Mesothelial cell of epicardium (in vitro differentiated cells): ENCODE measurements at regions not wholly inside any gene's neighbourhood (a gene's known extent, or its start where the extent isn't known, plus 50 kb on each side); places are given as distances from the start of the nearest gene placed in this dataset.

Experiments used
- DNase-seq, 2 experiments: peaks; one replicate each; pipeline ENCODE4 v3.0.0; 2021; ENCODE audit warnings: low spot score in 2 of 2; ENCODE audit not compliant: unreplicated experiment in 2 of 2
- H3K27ac Mint-ChIP-seq: 2 replicates; pipeline ENCODE4 v1.8.0; 2021; ENCODE audit warnings: mixed read lengths
- H3K27me3 Mint-ChIP-seq: 2 replicates; pipeline ENCODE4 v1.8.0; 2021; ENCODE audit warnings: low read depth, mixed read lengths
- H3K36me3 Mint-ChIP-seq: 2 replicates; pipeline ENCODE4 v1.8.0; 2021; ENCODE audit warnings: mixed read lengths
- H3K4me1 Mint-ChIP-seq: 2 replicates; pipeline ENCODE4 v1.8.0; 2021; ENCODE audit warnings: mixed read lengths
- H3K4me3 Mint-ChIP-seq: 2 replicates; pipeline ENCODE4 v1.8.0; 2021; ENCODE audit warnings: mild to moderate bottlenecking, moderate library complexity, mixed read lengths
- H3K9me3 Mint-ChIP-seq: 2 replicates; pipeline ENCODE4 v1.8.0; 2021; ENCODE audit warnings: mixed read lengths
- CTCF ChIP-seq: fragments of 200-600 bp; sonication (generic); IDR thresholded peaks from one replicate; pipeline ENCODE4 v1.5.0; 2021; ENCODE audit warnings: antibody characterized with exemption; ENCODE audit not compliant: unreplicated experiment

DNA sequence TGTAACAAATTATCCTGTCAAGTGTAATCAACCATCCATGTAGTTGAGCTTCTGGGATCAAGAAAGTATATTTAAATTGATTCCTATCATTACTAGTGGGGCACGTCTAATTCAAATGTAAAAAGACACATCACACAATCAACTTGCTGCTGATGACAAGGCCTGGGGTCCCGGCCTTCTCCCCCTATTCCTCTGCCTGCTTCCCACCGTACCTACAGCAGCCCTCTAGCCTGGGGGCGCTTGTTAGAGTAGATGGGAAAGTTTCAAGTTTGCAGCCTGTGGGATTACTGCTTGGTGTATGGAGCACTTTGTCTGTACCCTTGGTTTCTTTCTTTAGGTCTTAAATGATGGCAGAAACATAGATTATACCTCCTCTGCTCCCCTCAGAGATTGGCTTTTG, 333.3 kb upstream of the KYNU start:
- TF ChIP-seq CTCF: no peak
- DNase-seq: no peak
- Mint-ChIP-seq H3K4me1 (no peaks in the 10 kb centered on the region), H3K36me3 (no peaks in the 10 kb centered on the region), H3K4me3 (no peak overlapping the region), H3K27ac (no peak overlapping the region), H3K27me3 (no peaks in the 10 kb centered on the region), H3K9me3 (peaks cover 23% of the 10 kb centered on the region)

- Mint-ChIP-seq H3K9me3 (peaks cover 8% of the 10 kb centered on the region), H3K27me3 (no peaks in the 10 kb centered on the region), H3K36me3 (no peaks in the 10 kb centered on the region), H3K4me1 (no peaks in the 10 kb centered on the region), H3K27ac (no peak overlapping the region), H3K4me3 (no peak overlapping the region)
- TF ChIP-seq CTCF: no peak
- no peak for DNase-seq
These were observed 335.0 kb upstream of the KYNU start for GRCh38 chr2:142542431-142542910.

GRCh38 chr2:142536966-142537365, 340.5 kb upstream of the KYNU start:
- Mint-ChIP-seq H3K36me3 (no peaks in the 10 kb centered on the region), H3K27me3 (no peaks in the 10 kb centered on the region), H3K9me3 (no peaks in the 10 kb centered on the region), H3K4me1 (no peaks in the 10 kb centered on the region), H3K4me3 (no peak overlapping the region), H3K27ac (no peak overlapping the region)
- no peak for TF ChIP-seq CTCF
- DNase-seq: no peak

DNA sequence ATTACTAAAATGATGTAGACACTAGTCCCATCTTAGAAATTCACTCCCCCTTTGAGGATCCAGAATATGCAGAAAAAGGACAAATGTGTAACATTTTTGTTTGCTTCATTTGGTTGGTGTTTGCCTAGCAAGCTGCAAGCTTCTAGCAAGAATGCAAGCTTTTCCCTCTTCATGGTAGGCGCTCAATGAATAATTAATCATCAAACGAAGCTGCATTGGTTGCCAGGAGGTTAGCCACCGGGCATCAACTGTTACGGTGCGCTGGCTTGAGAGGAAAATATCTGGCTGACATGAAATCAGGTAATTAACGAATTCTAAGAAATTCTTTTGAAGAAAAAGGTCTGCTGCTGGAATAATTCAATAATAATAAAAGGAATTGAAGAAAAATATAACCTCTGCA, 341.0 kb upstream of the KYNU start:
- no peaks in the 10 kb centered on the region for H3K9me3 Mint-ChIP-seq
- no peaks in the 10 kb centered on the region for H3K36me3 Mint-ChIP-seq
- no peak overlapping the region for H3K27ac Mint-ChIP-seq
- no peaks in the 10 kb centered on the region for H3K27me3 Mint-ChIP-seq
- H3K4me3 Mint-ChIP-seq: no peak overlapping the region
- no peak for DNase-seq
- no peak for TF ChIP-seq CTCF
- no peaks in the 10 kb centered on the region for H3K4me1 Mint-ChIP-seq

- Mint-ChIP-seq H3K27ac (no peak overlapping the region), H3K27me3 (no peaks in the 10 kb centered on the region)
These were observed 342.2 kb upstream of the KYNU start for GRCh38 chr2:142535311-142535710.

More at GRCh38 chr2:142535311-142535710, 342.2 kb upstream of the KYNU start:
- DNase-seq: no peak
- H3K4me3 Mint-ChIP-seq: no peak overlapping the region
- H3K9me3 Mint-ChIP-seq: no peaks in the 10 kb centered on the region
- peaks cover 3% of the 10 kb centered on the region for H3K4me1 Mint-ChIP-seq
- TF ChIP-seq CTCF: no peak
- no peaks in the 10 kb centered on the region for H3K36me3 Mint-ChIP-seq
